ENCODE measurements at regions not wholly inside any gene's neighbourhood (a gene's known extent, or its start where the extent isn't known, plus 50 kb on each side); places are given as distances from the start of the nearest gene placed in this dataset.

- TF ChIP-seq, protein P1, sequence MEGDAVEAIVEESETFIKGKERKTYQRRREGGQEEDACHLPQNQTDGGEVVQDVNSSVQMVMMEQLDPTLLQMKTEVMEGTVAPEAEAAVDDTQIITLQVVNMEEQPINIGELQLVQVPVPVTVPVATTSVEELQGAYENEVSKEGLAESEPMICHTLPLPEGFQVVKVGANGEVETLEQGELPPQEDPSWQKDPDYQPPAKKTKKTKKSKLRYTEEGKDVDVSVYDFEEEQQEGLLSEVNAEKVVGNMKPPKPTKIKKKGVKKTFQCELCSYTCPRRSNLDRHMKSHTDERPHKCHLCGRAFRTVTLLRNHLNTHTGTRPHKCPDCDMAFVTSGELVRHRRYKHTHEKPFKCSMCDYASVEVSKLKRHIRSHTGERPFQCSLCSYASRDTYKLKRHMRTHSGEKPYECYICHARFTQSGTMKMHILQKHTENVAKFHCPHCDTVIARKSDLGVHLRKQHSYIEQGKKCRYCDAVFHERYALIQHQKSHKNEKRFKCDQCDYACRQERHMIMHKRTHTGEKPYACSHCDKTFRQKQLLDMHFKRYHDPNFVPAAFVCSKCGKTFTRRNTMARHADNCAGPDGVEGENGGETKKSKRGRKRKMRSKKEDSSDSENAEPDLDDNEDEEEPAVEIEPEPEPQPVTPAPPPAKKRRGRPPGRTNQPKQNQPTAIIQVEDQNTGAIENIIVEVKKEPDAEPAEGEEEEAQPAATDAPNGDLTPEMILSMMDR (conservative IDR thresholded peaks at IDR 0.05; ENCODE audit: low read depth, low read length): no peak
- TF ChIP-seq EZH2 (IDR thresholded peaks at IDR 0.05; ENCODE audit: borderline replicate concordance, low read depth, low read length, poor library complexity, severe bottlenecking): no peak
These were observed 359.8 kb downstream of the LTN1 start for GRCh38 chr21:28632755-28633408.

All from A673 (cell line).